GM10248 (cell line): ENCODE measurements at regions not wholly inside any gene's neighbourhood (a gene's known extent, or its start where the extent isn't known, plus 50 kb on each side); places are given as distances from the start of the nearest gene placed in this dataset.

ENCODE experiments used
- CTCF ChIA-PET: fragments of 300-600 bp; sonication (Branson Sonifier 250); formaldehyde crosslinking; extraction: SDS; loops from one replicate; lab custom pipeline; 2021; ENCODE audit warnings: antibody characterized with exemption; lab: Yijun Ruan, JAX
- POLR2A ChIA-PET: fragments of 350-650 bp; sonication (Branson Sonifier 250); formaldehyde crosslinking; extraction: SDS; loops from one replicate; lab custom pipeline; 2020; ENCODE audit warnings: antibody characterized with exemption; lab: Yijun Ruan, JAX
- DNase-seq: peaks from one replicate; pipeline ENCODE4 v3.0.0; 2012; ENCODE audit errors: extremely low spot score
- CTCF ChIP-seq: IDR thresholded peaks from 2 replicates; pipeline ENCODE4 v1.5.1; 2012; ENCODE audit warnings: mild to moderate bottlenecking, low read depth; ENCODE audit errors: extremely low read depth, missing control alignments, control extremely low read depth

- no peak for TF ChIP-seq CTCF
- POLR2A ChIA-PET = no interaction called here
- DNase-seq = no peak
- CTCF ChIA-PET = no interaction called here
Measured at GRCh38 chrX:22922961-22923360, 76.8 kb upstream of the DDX53 start.

- POLR2A ChIA-PET = no interaction called here
- CTCF ChIA-PET = interaction anchor here (1.5 kb wide), 1 partner anchor 21 kb away, joined by 5 read pairs; no protein-coding TSS in a partner anchor
- no peak for TF ChIP-seq CTCF
- DNase-seq = no peak
Measured at GRCh38 chrX:22934640-22935039, 65.1 kb upstream of the DDX53 start.

GRCh38 chrX:22944945-22945344 is 54.8 kb upstream of the DDX53 start:
- TF ChIP-seq CTCF = no peak
- POLR2A ChIA-PET = no interaction called here
- CTCF ChIA-PET = no interaction called here

More at GRCh38 chrX:22944945-22945344, 54.8 kb upstream of the DDX53 start:
- DNase-seq = no peak
